HFFc6 (cell line): ENCODE measurements at regions not wholly inside any gene's neighbourhood (a gene's known extent, or its start where the extent isn't known, plus 50 kb on each side); places are given as distances from the start of the nearest gene placed in this dataset.

Source experiments
- DNase-seq: peaks from one replicate; pipeline ENCODE4 v3.0.0-alpha.2; 2018
- H3K27ac Mint-ChIP-seq: 2 replicates; pipeline ENCODE4 v1.8.0; 2020; ENCODE audit warnings: mild to moderate bottlenecking, mixed read lengths
- H3K27me3 Mint-ChIP-seq: 2 replicates; pipeline ENCODE4 v1.8.0; 2021; ENCODE audit warnings: mild to moderate bottlenecking, moderate library complexity, mixed read lengths; ENCODE audit not compliant: insufficient read depth
- H3K36me3 Mint-ChIP-seq: 2 replicates; pipeline ENCODE4 v1.8.0; 2021; ENCODE audit warnings: low read depth, mixed read lengths
- H3K4me1 Mint-ChIP-seq: 2 replicates; pipeline ENCODE4 v1.8.0; 2020; ENCODE audit warnings: low read depth, mixed read lengths
- H3K4me3 Mint-ChIP-seq: 2 replicates; pipeline ENCODE4 v1.8.0; 2020; ENCODE audit warnings: mild to moderate bottlenecking, moderate library complexity, mixed read lengths
- H3K9me3 Mint-ChIP-seq: 2 replicates; pipeline ENCODE4 v1.8.0; 2020; ENCODE audit warnings: mild to moderate bottlenecking, mixed read lengths
- CTCF ChIP-seq: fragments of 200-600 bp; sonication (generic); IDR thresholded peaks from 2 replicates; pipeline ENCODE4 v1.5.0; 2021; ENCODE audit warnings: antibody characterized with exemption, mild to moderate bottlenecking

GRCh38 chr10:33802566-33802965 lies 468.1 kb upstream of the NRP1 start:
- TF ChIP-seq CTCF: no peak
- Mint-ChIP-seq H3K36me3 (no peaks in the 10 kb centered on the region), H3K4me1 (peaks cover 40% of the 10 kb centered on the region), H3K9me3 (no peaks in the 10 kb centered on the region), H3K27ac (no peak overlapping the region), H3K27me3 (peaks cover 5% of the 10 kb centered on the region), H3K4me3 (no peak overlapping the region)
- no peak for DNase-seq

GRCh38 chr10:33801705-33802104 lies 467.2 kb upstream of the NRP1 start:
- H3K27me3 Mint-ChIP-seq: peaks cover 9% of the 10 kb centered on the region
- H3K36me3 Mint-ChIP-seq: no peaks in the 10 kb centered on the region
- H3K9me3 Mint-ChIP-seq: no peaks in the 10 kb centered on the region
- peaks cover 40% of the 10 kb centered on the region for H3K4me1 Mint-ChIP-seq
- TF ChIP-seq CTCF: no peak
- no peak overlapping the region for H3K4me3 Mint-ChIP-seq
- peak; percentile 3 for DNase-seq
- H3K27ac Mint-ChIP-seq: no peak overlapping the region

GRCh38 chr10:33800986-33801385 lies 466.5 kb upstream of the NRP1 start:
- TF ChIP-seq CTCF: no peak
- DNase-seq: no peak
- Mint-ChIP-seq H3K9me3 (no peaks in the 10 kb centered on the region), H3K4me3 (no peak overlapping the region), H3K4me1 (peaks cover 40% of the 10 kb centered on the region), H3K36me3 (no peaks in the 10 kb centered on the region), H3K27me3 (peaks cover 9% of the 10 kb centered on the region), H3K27ac (no peak overlapping the region)

DNA sequence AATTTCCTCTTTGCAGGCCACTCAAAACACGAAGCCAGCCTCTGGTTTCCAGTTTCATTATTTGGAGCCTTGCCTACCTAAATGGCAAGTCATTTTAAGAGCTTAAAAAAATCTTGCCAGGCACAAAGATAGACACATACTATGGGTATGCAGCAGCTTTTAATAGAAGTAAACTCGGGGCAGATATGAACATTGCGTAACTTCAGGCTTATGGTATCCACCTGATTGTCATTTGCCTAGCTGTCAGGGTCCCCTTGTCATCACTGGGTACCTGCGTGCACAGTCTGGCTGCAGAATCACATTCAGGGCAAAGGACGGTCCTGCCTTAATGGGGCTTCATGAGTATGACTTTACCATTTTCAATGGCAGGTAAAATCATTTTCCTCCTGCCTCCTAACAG lies 466.1 kb upstream of the NRP1 start:
- no peaks in the 10 kb centered on the region for H3K36me3 Mint-ChIP-seq
- no peak for TF ChIP-seq CTCF
- DNase-seq: peak; percentile 16

DNA sequence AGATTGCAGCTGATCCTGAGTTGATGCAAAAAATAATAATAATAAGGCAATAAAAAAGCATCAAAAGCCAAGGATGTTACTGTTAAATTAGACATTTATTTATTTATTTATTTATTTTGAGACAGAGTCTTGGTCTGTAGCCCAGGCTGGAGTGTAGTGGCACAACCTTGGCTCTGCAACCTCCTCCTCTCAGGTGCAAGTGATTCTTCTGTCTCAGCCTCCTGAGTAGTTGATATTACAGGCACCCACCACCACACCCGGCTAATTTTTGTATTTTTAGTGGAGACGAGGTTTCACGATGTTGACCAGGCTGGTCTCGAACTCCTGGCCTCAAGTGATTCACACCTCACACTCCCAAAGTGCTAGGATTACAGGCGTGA lies 465.5 kb upstream of the NRP1 start:
- Mint-ChIP-seq H3K4me1 (peaks cover 40% of the 10 kb centered on the region), H3K36me3 (no peaks in the 10 kb centered on the region), H3K9me3 (no peaks in the 10 kb centered on the region), H3K27ac (peak overlapping the region; percentile 55; the same call in 1 of the 2 replicates), H3K4me3 (no peak overlapping the region), H3K27me3 (peaks cover 13% of the 10 kb centered on the region)
- no peak for DNase-seq
- TF ChIP-seq CTCF: no peak

More for the DNA sequence above, 466.1 kb upstream of the NRP1 start:
- Mint-ChIP-seq H3K4me3 (no peak overlapping the region), H3K27me3 (peaks cover 9% of the 10 kb centered on the region), H3K4me1 (peaks cover 40% of the 10 kb centered on the region), H3K27ac (no peak overlapping the region), H3K9me3 (no peaks in the 10 kb centered on the region)
